Ovary (tissue), 3 donors: ENCODE measurements at regions not wholly inside any gene's neighbourhood (a gene's known extent, or its start where the extent isn't known, plus 50 kb on each side); places are given as distances from the start of the nearest gene placed in this dataset.

Experiments used
- POLR2A ChIP-seq: fragments of 450-650 bp; IDR thresholded peaks from one replicate; pipeline ENCODE4 v1.6.1; 2017; ENCODE audit warnings: antibody characterized with exemption, mild to moderate bottlenecking, moderate library complexity
- TF ChIP-seq, protein P1 (sequence below), 3 donors: fragments of 450-650 bp in 2 of 3; fragments of 200-600 bp in 1 of 3; IDR thresholded peaks; one replicate each; pipeline versions ENCODE4 v1.5.1 to v1.8.0; 2016 to 2022; ENCODE audit warnings: antibody characterized with exemption in 3 of 3, mild to moderate bottlenecking in 1 of 3
- donor health status: DM: no; HTN: no; CAD: no.

DNA sequence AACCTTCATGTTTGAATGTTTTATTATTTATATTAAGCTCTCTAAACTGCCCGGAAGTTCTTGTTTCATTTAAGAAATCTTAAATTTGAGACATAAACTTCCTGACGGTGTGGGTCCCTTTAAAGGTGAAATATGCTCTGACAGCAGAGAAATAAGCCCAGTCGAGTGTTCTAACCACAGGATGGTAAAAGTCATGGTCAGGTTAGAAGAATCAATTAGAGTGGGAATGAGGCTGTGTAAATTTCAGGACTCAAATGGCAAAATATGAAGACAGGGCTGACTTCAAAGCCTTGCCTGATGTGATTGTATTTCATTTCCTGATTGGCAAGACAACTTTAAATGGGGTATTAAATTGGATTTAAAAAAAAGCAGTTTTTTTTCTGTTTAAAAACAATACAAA lies 432.9 kb upstream of the BRINP1 start:
- TF ChIP-seq POLR2A: no peak
- TF ChIP-seq, protein P1, sequence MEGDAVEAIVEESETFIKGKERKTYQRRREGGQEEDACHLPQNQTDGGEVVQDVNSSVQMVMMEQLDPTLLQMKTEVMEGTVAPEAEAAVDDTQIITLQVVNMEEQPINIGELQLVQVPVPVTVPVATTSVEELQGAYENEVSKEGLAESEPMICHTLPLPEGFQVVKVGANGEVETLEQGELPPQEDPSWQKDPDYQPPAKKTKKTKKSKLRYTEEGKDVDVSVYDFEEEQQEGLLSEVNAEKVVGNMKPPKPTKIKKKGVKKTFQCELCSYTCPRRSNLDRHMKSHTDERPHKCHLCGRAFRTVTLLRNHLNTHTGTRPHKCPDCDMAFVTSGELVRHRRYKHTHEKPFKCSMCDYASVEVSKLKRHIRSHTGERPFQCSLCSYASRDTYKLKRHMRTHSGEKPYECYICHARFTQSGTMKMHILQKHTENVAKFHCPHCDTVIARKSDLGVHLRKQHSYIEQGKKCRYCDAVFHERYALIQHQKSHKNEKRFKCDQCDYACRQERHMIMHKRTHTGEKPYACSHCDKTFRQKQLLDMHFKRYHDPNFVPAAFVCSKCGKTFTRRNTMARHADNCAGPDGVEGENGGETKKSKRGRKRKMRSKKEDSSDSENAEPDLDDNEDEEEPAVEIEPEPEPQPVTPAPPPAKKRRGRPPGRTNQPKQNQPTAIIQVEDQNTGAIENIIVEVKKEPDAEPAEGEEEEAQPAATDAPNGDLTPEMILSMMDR (IDR thresholded peaks at IDR 0.05): no peak
